ENCODE measurements at regions not wholly inside any gene's neighbourhood (a gene's known extent, or its start where the extent isn't known, plus 50 kb on each side); places are given as distances from the start of the nearest gene placed in this dataset.
"Not testable (repeated sequence)": the region's sequence is repeated elsewhere in the genome, so short reads cannot be mapped to it uniquely, and the experiment has no call there.

GRCh38 chr11:71383461-71383860, 64.7 kb downstream of the DHCR7 start:
- DNase-seq (ENCODE audit: low spot score), result no peak

- no peak for DNase-seq (ENCODE audit: low spot score)
Measured at GRCh38 chr11:71381781-71382505, 66.2 kb downstream of the DHCR7 start.

DNA sequence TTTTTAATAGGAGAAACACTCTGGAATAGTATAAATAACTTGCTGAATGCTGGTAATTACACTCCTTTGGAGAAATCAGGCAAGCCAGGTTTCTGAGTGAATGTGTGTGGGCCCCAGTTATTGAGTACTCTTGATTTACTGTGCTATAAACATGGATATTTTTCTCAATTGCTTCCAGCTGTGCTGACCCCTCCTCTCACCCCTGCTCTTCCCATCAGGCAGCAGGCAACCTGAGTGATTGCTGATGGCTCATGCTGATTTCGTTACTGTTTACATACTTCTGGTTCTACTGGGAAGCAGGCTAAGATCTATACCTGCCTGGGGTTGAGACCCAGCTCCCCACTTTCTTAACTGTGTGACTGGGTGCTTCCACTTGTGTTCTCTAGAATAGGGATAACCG, 68.5 kb downstream of the DHCR7 start:
- no peak for DNase-seq (ENCODE audit: low spot score)

- no peak for DNase-seq (ENCODE audit: low spot score)
Measured at GRCh38 chr11:71373791-71374454, 74.3 kb downstream of the DHCR7 start.

DNA sequence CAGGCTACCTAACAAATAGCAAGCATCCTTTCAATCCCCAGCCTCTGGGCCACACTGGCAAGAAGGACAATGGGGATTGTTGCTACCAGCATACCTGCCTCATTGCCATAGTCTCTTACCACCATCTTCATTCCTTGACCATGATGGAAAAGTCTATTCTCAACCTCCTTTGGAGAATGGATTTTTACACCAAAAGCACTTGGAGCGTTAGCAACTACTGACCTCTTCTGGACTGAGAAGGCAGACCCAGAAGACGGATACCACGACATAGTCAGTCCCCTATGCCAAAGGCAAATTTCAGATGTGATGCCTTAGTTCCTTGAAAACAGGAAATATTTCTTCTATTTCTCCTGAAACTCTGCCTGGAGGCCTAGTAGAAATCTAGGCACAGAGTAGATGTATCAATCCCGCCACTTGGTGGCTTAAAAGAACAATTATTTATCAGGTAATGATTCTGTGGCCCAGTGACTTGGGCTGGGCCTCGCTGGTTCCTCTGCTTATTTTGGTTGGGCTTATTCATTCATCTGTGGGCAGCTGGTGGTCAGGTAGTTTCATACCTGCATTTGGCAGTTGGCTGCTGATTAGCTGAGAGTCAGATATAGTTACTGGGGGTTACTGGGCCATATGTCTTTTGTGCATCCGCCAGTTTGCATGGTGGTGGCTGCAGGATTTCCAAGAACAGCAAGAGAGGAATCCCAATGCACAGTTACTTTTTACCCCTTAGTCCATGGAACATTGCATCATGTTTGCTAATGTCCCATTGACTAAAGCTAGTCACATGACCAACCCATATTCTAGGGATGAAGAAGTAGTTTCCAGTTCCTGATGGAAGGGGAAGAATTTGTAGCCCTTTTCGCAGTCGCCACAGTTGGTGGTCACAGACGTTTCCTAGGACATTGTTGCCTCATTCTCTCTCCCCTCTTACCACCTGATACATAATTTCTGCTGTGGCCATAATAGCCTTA, 75.2 kb downstream of the DHCR7 start:
- DNase-seq (ENCODE audit: low spot score), result no peak

GRCh38 chr11:71371674-71372069, 76.5 kb downstream of the DHCR7 start:
- DNase-seq (ENCODE audit: low spot score), result no peak

GRCh38 chr11:71370895-71371673, 77.1 kb downstream of the DHCR7 start:
- DNase-seq (ENCODE audit: low spot score), result no peak

DNA sequence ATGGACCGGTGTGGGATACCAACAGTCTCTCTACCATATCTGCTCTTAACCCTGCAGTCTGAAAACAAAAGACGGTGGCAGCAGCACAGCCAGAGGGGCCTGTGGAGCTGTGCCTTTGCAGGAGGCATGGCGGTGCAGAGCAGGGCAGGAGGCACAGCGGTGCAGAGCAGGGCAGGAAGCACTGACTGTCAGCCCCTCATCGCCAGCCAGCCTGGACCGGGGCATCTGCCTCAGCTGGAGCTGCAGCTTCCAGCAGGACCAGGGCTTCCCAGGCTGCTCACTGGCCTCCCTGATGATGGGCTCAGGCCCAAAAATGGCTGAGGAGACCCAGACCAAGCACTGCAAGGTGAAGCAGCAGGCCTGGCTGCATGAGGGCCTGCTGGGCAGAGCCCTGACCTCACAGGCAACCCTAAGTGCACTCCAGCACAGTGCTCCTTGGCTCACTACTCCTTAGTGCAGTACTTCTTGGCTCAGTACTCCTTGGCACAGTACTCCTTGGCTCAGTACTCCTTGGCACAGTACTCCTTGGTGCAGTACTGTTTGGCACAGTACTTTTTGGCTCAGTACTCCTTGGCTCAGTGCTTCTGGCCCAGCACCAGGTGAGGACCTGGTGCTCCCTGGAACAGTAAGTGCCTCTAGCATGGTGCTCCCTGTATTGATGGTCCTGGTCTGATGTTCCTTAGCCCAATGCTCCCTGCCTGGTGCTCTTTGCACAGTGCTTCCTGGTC, 78.0 kb downstream of the DHCR7 start:
- DNase-seq (ENCODE audit: low spot score), result no peak

GRCh38 chr11:71369411-71369810, 78.8 kb downstream of the DHCR7 start:
- no peak for DNase-seq (ENCODE audit: low spot score)

DNA sequence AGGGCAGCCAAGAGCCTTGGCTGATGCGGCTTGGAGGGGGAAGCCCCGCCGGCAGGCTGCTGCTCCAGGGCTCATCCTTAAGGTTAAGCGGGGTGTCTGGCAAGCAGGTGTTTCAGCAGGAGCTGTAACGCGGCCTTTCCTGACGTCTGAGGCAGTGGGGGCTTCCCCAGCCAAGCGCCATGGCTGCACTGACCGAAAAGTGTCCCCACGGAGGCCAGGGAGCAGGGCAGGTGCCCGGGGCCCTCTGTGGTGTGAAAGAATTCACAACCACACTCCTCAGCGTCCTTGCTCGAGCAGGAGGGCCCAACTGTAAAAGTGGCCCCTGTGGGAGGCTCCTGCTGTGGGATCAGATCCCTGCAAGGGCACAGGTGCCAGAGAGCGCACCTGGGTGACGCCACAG, 79.2 kb downstream of the DHCR7 start:
- DNase-seq (ENCODE audit: low spot score), result no peak

GRCh38 chr11:71367756-71368155, 80.4 kb downstream of the DHCR7 start:
- no peak for DNase-seq (ENCODE audit: low spot score)

DNA sequence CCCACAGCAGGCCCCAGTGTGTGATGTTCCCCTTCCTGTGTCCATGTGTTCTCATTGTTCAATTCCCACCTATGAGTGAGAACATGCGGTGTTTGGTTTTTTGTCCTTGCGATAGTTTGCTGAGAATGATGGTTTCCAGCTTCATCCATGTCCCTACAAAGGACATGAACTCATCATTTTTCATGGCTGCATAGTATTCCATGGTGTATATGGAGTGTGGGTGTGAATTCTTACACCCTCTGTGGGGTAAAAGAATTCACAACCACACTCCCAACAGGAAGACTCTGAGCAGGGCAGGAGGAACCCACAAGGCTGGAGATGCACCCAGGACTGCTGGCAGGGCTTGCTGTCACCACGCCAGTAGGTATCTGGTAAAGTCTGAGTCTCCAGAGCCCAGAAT, 80.9 kb downstream of the DHCR7 start:
- DNase-seq (ENCODE audit: low spot score), result not testable (repeated sequence)

- no peak for DNase-seq (ENCODE audit: low spot score)
Measured at GRCh38 chr11:71366076-71366475, 82.1 kb downstream of the DHCR7 start.

GRCh38 chr11:71365626-71366025, 82.6 kb downstream of the DHCR7 start:
- no peak for DNase-seq (ENCODE audit: low spot score)

- DNase-seq (ENCODE audit: low spot score), result no peak
Measured at GRCh38 chr11:71364806-71365205, 83.4 kb downstream of the DHCR7 start.

DNA sequence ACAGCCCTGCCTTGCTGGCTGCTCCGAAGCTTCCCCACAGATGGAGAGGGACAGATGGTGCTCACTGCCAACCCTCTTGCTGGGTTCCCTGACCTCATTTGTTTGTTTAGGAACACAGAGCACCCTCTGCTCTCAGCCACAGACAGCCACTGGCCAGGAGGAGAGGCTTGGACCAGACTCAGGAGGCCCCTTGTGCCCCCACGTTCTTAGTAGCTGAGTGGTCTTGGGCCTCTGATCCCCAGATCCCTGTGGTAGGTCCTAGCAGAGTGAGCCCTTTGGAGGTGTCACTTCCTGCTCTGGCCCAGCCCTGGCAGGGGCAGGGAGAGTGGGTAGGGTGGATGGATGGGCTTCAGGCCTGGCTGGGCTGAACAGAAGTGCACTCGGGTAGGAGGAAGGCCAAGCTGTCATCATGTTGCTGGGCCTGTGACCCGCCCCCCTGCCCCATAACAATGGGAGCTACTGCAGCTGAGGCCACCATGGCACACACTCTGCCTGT, 84.0 kb downstream of the DHCR7 start:
- DNase-seq (ENCODE audit: low spot score), result no peak

GRCh38 chr11:71363721-71364120, 84.5 kb downstream of the DHCR7 start:
- no peak for DNase-seq (ENCODE audit: low spot score)

GRCh38 chr11:71358963-71359567, 89.1 kb downstream of the DHCR7 start:
- no peak for DNase-seq (ENCODE audit: low spot score)

- no peak for DNase-seq (ENCODE audit: low spot score)
Measured at GRCh38 chr11:71358122-71358728, 90.0 kb downstream of the DHCR7 start.

GRCh38 chr11:71357414-71357813, 90.8 kb downstream of the DHCR7 start:
- no peak for DNase-seq (ENCODE audit: low spot score)

All from COLO829 (cell line).